ENCODE measurements at regions not wholly inside any gene's neighbourhood (a gene's known extent, or its start where the extent isn't known, plus 50 kb on each side); places are given as distances from the start of the nearest gene placed in this dataset.
"Not testable (repeated sequence)": the region's sequence is repeated elsewhere in the genome, so short reads cannot be mapped to it uniquely, and the experiment has no call there.

GRCh38 chr13:83439464-83439863, 442.8 kb downstream of the SLITRK1 start:
- TF ChIP-seq, protein P1, sequence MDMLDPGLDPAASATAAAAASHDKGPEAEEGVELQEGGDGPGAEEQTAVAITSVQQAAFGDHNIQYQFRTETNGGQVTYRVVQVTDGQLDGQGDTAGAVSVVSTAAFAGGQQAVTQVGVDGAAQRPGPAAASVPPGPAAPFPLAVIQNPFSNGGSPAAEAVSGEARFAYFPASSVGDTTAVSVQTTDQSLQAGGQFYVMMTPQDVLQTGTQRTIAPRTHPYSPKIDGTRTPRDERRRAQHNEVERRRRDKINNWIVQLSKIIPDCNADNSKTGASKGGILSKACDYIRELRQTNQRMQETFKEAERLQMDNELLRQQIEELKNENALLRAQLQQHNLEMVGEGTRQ (IDR thresholded peaks at IDR 0.05; ENCODE audit: borderline replicate concordance, low read depth, low read length) = not testable (repeated sequence)
- TF ChIP-seq, protein P2, sequence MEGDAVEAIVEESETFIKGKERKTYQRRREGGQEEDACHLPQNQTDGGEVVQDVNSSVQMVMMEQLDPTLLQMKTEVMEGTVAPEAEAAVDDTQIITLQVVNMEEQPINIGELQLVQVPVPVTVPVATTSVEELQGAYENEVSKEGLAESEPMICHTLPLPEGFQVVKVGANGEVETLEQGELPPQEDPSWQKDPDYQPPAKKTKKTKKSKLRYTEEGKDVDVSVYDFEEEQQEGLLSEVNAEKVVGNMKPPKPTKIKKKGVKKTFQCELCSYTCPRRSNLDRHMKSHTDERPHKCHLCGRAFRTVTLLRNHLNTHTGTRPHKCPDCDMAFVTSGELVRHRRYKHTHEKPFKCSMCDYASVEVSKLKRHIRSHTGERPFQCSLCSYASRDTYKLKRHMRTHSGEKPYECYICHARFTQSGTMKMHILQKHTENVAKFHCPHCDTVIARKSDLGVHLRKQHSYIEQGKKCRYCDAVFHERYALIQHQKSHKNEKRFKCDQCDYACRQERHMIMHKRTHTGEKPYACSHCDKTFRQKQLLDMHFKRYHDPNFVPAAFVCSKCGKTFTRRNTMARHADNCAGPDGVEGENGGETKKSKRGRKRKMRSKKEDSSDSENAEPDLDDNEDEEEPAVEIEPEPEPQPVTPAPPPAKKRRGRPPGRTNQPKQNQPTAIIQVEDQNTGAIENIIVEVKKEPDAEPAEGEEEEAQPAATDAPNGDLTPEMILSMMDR (IDR thresholded peaks at IDR 0.05 in 2 of 3, conservative IDR thresholded peaks at IDR 0.05 in 1 of 3; ENCODE audit: control insufficient read depth in 2 of 3, extremely low read depth in 1 of 3, insufficient read depth in 1 of 3, low read depth in 3 of 3, low read length in 3 of 3) = not testable (repeated sequence)
- not testable (repeated sequence) for TF ChIP-seq JUNB (IDR thresholded peaks at IDR 0.05); POLR2AphosphoS5 (IDR thresholded peaks at IDR 0.05; ENCODE audit: low read length); BMI1 (IDR thresholded peaks at IDR 0.05; ENCODE audit: borderline replicate concordance); CBX5 (IDR thresholded peaks at IDR 0.05; ENCODE audit: low read depth); POLR2A (IDR thresholded peaks at IDR 0.05; ENCODE audit: low read depth, low read length); ATF7 (IDR thresholded peaks at IDR 0.05; ENCODE audit: low read depth); REST (IDR thresholded peaks at IDR 0.05; ENCODE audit: low read depth, low read length); ZZZ3 (IDR thresholded peaks at IDR 0.05; ENCODE audit: control insufficient read depth, insufficient read length, low read depth); NFYA (IDR thresholded peaks at IDR 0.05; ENCODE audit: borderline replicate concordance, low read depth, low read length)
- TF ChIP-seq, protein P3, sequence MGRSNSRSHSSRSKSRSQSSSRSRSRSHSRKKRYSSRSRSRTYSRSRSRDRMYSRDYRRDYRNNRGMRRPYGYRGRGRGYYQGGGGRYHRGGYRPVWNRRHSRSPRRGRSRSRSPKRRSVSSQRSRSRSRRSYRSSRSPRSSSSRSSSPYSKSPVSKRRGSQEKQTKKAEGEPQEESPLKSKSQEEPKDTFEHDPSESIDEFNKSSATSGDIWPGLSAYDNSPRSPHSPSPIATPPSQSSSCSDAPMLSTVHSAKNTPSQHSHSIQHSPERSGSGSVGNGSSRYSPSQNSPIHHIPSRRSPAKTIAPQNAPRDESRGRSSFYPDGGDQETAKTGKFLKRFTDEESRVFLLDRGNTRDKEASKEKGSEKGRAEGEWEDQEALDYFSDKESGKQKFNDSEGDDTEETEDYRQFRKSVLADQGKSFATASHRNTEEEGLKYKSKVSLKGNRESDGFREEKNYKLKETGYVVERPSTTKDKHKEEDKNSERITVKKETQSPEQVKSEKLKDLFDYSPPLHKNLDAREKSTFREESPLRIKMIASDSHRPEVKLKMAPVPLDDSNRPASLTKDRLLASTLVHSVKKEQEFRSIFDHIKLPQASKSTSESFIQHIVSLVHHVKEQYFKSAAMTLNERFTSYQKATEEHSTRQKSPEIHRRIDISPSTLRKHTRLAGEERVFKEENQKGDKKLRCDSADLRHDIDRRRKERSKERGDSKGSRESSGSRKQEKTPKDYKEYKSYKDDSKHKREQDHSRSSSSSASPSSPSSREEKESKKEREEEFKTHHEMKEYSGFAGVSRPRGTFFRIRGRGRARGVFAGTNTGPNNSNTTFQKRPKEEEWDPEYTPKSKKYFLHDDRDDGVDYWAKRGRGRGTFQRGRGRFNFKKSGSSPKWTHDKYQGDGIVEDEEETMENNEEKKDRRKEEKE (IDR thresholded peaks at IDR 0.05) = not testable (repeated sequence)
- TF ChIP-seq, protein P4, sequence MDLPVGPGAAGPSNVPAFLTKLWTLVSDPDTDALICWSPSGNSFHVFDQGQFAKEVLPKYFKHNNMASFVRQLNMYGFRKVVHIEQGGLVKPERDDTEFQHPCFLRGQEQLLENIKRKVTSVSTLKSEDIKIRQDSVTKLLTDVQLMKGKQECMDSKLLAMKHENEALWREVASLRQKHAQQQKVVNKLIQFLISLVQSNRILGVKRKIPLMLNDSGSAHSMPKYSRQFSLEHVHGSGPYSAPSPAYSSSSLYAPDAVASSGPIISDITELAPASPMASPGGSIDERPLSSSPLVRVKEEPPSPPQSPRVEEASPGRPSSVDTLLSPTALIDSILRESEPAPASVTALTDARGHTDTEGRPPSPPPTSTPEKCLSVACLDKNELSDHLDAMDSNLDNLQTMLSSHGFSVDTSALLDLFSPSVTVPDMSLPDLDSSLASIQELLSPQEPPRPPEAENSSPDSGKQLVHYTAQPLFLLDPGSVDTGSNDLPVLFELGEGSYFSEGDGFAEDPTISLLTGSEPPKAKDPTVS (IDR thresholded peaks at IDR 0.05; ENCODE audit: low read depth, low read length) = not testable (repeated sequence)

Data from GM12878 (cell line).